ENCODE measurements at regions not wholly inside any gene's neighbourhood (a gene's known extent, or its start where the extent isn't known, plus 50 kb on each side); places are given as distances from the start of the nearest gene placed in this dataset.

DNA sequence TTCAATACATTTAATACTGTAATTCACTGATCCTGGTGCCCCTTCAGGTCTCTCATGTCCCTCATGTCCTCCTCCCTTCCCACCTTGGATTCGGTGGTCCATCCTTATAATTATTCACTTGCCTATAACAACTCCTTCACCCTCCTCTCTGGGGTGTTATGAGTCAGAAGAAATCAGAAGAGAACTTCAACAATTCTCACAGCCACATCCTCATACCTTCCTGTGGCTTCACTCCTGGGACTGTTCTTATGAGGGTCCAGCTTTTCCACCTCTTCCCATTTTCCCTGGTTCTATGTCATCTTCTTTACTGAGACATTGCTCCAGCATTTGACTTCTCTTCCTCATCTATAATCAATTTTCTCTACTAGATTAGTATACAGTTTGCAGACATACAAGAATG, 406.1 kb downstream of the NR2F1-AS1 start:
- no peaks in the 10 kb centered on the region for H3K27me3 ChIP-seq (ENCODE audit: insufficient read depth, poor library complexity, severe bottlenecking)
- TF ChIP-seq GABPA (IDR thresholded peaks at IDR 0.05; ENCODE audit: low read depth) (no peak), SPI1 (IDR thresholded peaks at IDR 0.05; ENCODE audit: borderline replicate concordance, low read depth) (no peak), POLR2AphosphoS5 (IDR thresholded peaks at IDR 0.05; ENCODE audit: low read depth) (no peak)
- TF ChIP-seq, protein P1, sequence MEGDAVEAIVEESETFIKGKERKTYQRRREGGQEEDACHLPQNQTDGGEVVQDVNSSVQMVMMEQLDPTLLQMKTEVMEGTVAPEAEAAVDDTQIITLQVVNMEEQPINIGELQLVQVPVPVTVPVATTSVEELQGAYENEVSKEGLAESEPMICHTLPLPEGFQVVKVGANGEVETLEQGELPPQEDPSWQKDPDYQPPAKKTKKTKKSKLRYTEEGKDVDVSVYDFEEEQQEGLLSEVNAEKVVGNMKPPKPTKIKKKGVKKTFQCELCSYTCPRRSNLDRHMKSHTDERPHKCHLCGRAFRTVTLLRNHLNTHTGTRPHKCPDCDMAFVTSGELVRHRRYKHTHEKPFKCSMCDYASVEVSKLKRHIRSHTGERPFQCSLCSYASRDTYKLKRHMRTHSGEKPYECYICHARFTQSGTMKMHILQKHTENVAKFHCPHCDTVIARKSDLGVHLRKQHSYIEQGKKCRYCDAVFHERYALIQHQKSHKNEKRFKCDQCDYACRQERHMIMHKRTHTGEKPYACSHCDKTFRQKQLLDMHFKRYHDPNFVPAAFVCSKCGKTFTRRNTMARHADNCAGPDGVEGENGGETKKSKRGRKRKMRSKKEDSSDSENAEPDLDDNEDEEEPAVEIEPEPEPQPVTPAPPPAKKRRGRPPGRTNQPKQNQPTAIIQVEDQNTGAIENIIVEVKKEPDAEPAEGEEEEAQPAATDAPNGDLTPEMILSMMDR (IDR thresholded peaks at IDR 0.05; ENCODE audit: insufficient read depth, low read length), result no peak
- TF ChIP-seq, protein P2, sequence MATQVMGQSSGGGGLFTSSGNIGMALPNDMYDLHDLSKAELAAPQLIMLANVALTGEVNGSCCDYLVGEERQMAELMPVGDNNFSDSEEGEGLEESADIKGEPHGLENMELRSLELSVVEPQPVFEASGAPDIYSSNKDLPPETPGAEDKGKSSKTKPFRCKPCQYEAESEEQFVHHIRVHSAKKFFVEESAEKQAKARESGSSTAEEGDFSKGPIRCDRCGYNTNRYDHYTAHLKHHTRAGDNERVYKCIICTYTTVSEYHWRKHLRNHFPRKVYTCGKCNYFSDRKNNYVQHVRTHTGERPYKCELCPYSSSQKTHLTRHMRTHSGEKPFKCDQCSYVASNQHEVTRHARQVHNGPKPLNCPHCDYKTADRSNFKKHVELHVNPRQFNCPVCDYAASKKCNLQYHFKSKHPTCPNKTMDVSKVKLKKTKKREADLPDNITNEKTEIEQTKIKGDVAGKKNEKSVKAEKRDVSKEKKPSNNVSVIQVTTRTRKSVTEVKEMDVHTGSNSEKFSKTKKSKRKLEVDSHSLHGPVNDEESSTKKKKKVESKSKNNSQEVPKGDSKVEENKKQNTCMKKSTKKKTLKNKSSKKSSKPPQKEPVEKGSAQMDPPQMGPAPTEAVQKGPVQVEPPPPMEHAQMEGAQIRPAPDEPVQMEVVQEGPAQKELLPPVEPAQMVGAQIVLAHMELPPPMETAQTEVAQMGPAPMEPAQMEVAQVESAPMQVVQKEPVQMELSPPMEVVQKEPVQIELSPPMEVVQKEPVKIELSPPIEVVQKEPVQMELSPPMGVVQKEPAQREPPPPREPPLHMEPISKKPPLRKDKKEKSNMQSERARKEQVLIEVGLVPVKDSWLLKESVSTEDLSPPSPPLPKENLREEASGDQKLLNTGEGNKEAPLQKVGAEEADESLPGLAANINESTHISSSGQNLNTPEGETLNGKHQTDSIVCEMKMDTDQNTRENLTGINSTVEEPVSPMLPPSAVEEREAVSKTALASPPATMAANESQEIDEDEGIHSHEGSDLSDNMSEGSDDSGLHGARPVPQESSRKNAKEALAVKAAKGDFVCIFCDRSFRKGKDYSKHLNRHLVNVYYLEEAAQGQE (IDR thresholded peaks at IDR 0.05; ENCODE audit: insufficient replicate concordance, low read depth), result no peak
- H3K4me3 ChIP-seq (replicated peaks; ENCODE audit: insufficient read depth, low read length), result no peak overlapping the region
- no peak for DNase-seq (ENCODE audit: low read depth in 1 of 2, low spot score in 1 of 2)
- H3K27ac ChIP-seq (replicated peaks), result no peak overlapping the region

DNA sequence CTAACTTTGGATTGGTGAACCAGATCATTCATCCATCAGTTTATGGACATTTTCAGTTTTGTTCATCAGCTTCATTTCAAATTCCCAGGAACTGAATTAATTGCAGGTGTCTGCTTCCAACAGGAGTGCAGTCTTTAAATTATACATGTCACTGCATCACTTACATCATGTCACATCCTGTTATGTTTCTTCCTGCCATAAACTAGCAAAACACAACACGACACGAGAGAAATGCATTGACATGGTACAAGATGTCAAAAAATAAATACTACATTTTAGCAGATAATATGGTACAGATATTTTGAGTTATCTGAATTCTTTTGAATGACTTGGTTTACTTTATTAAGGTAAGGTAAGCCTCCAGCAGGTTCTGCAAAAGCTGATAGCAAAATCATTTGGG, 415.5 kb downstream of the NR2F1-AS1 start:
- Histone ChIP-seq H3K4me3 (replicated peaks; ENCODE audit: insufficient read depth, low read length) (no peak overlapping the region), H3K27me3 (ENCODE audit: insufficient read depth, poor library complexity, severe bottlenecking) (no peaks in the 10 kb centered on the region), H3K27ac (replicated peaks) (no peak overlapping the region)
- no peak for DNase-seq (ENCODE audit: low read depth in 1 of 2, low spot score in 1 of 2)
- TF ChIP-seq, protein P1 (IDR thresholded peaks at IDR 0.05; ENCODE audit: insufficient read depth, low read length), result no peak
- no peak for TF ChIP-seq GABPA (IDR thresholded peaks at IDR 0.05; ENCODE audit: low read depth)
- no peak for TF ChIP-seq POLR2AphosphoS5 (IDR thresholded peaks at IDR 0.05; ENCODE audit: low read depth)
- TF ChIP-seq, protein P2 (IDR thresholded peaks at IDR 0.05; ENCODE audit: insufficient replicate concordance, low read depth), result no peak
- no peak for TF ChIP-seq SPI1 (IDR thresholded peaks at IDR 0.05; ENCODE audit: borderline replicate concordance, low read depth)

GRCh38 chr5:93164690-93165089, 416.3 kb downstream of the NR2F1-AS1 start:
- no peak overlapping the region for H3K4me3 ChIP-seq (replicated peaks; ENCODE audit: insufficient read depth, low read length)
- TF ChIP-seq SPI1 (IDR thresholded peaks at IDR 0.05; ENCODE audit: borderline replicate concordance, low read depth) (no peak), GABPA (IDR thresholded peaks at IDR 0.05; ENCODE audit: low read depth) (no peak), POLR2AphosphoS5 (IDR thresholded peaks at IDR 0.05; ENCODE audit: low read depth) (no peak)
- TF ChIP-seq, protein P2 (IDR thresholded peaks at IDR 0.05; ENCODE audit: insufficient replicate concordance, low read depth), result no peak
- TF ChIP-seq, protein P1 (IDR thresholded peaks at IDR 0.05; ENCODE audit: insufficient read depth, low read length), result no peak
- H3K27ac ChIP-seq (replicated peaks), result no peak overlapping the region
- no peaks in the 10 kb centered on the region for H3K27me3 ChIP-seq (ENCODE audit: insufficient read depth, poor library complexity, severe bottlenecking)
- no peak for DNase-seq (ENCODE audit: low read depth in 1 of 2, low spot score in 1 of 2)

Measured in HL-60 (cell line).